WTC11 (cell line): ENCODE measurements at regions not wholly inside any gene's neighbourhood (a gene's known extent, or its start where the extent isn't known, plus 50 kb on each side); places are given as distances from the start of the nearest gene placed in this dataset.

Experiments
- ATAC-seq: fragments of 200-7000 bp; cut with Tn5 transposase; 2 replicates; pipeline ENCODE4 v1.10.0; 2021; ENCODE audit warnings: mild to moderate bottlenecking, moderate library complexity
- CTCF ChIA-PET: fragments of 300-600 bp; sonication (Branson Sonifier 250); formaldehyde crosslinking; loops from one replicate; lab custom pipeline; 2021; ENCODE audit warnings: antibody characterized with exemption; lab: Charles Lee
- POLR2A ChIA-PET: fragments of 350-600 bp; sonication (Branson Sonifier 250); formaldehyde crosslinking; loops from one replicate; lab custom pipeline; 2021; ENCODE audit warnings: antibody characterized with exemption; lab: Charles Lee
- DNase-seq: peaks from one replicate; pipeline ENCODE4 v3.0.0; 2021; ENCODE audit warnings: low spot score
- H3K27ac Mint-ChIP-seq: 2 replicates; pipeline ENCODE4 v1.8.0; 2021; ENCODE audit warnings: mixed read lengths
- H3K27me3 Mint-ChIP-seq: 2 replicates; pipeline ENCODE4 v1.8.0; 2021; ENCODE audit warnings: low read depth, mild to moderate bottlenecking, moderate library complexity, mixed read lengths
- H3K36me3 Mint-ChIP-seq: 2 replicates; pipeline ENCODE4 v1.8.0; 2021; ENCODE audit warnings: mixed read lengths
- H3K4me1 Mint-ChIP-seq: 2 replicates; pipeline ENCODE4 v1.8.0; 2022; ENCODE audit warnings: mixed read lengths
- H3K4me3 Mint-ChIP-seq: 2 replicates; pipeline ENCODE4 v1.8.0; 2021; ENCODE audit warnings: mild to moderate bottlenecking, moderate library complexity, mixed read lengths
- H3K9me3 Mint-ChIP-seq: 2 replicates; pipeline ENCODE4 v1.8.0; 2021; ENCODE audit warnings: mixed read lengths
- ETV6 ChIP-seq: sonication (generic); formaldehyde crosslinking; IDR thresholded peaks from 2 replicates; pipeline ENCODE4 v1.8.1; 2022; ENCODE audit warnings: mild to moderate bottlenecking, missing genetic modification reagents
- FOXP4 ChIP-seq: sonication (generic); formaldehyde crosslinking; IDR thresholded peaks from 2 replicates; pipeline ENCODE4 v1.8.0; 2022; ENCODE audit warnings: mild to moderate bottlenecking, missing genetic modification reagents
- GABPB1 ChIP-seq: sonication (generic); formaldehyde crosslinking; IDR thresholded peaks from 2 replicates; pipeline ENCODE4 v1.8.1; 2023; ENCODE audit warnings: mild to moderate bottlenecking, missing genetic modification reagents
- NR3C1 ChIP-seq: sonication (generic); formaldehyde crosslinking; conservative IDR thresholded peaks from 2 replicates; pipeline ENCODE4 v1.8.1; 2023; ENCODE audit warnings: low read depth, mild to moderate bottlenecking, missing genetic modification reagents
- STAT6 ChIP-seq: sonication (generic); formaldehyde crosslinking; conservative IDR thresholded peaks from 2 replicates; pipeline ENCODE4 v1.8.1; 2023; ENCODE audit warnings: mild to moderate bottlenecking, low read depth, missing genetic modification reagents, moderate library complexity
- ZNF138 ChIP-seq: sonication (generic); formaldehyde crosslinking; conservative IDR thresholded peaks from 2 replicates; pipeline ENCODE4 v1.8.1; 2022; ENCODE audit warnings: mild to moderate bottlenecking, moderate library complexity, missing genetic modification reagents
- ZNF512 ChIP-seq: sonication (generic); formaldehyde crosslinking; IDR thresholded peaks from 2 replicates; pipeline ENCODE4 v1.8.1; 2022; ENCODE audit warnings: missing genetic modification reagents, borderline replicate concordance
- ZNF532 ChIP-seq: fragments of 250-450 bp; sonication (Bioruptor Pico); IDR thresholded peaks from 2 replicates; pipeline ENCODE4 v1.9.0; 2021; ENCODE audit warnings: mild to moderate bottlenecking, borderline replicate concordance
- ZSCAN18 ChIP-seq: fragments of 250-450 bp; sonication (Bioruptor Pico); IDR thresholded peaks from 2 replicates; pipeline ENCODE4 v2.1.2; 2022; ENCODE audit warnings: mild to moderate bottlenecking, moderate library complexity
- TF ChIP-seq, protein P1 (sequence below): sonication (generic); formaldehyde crosslinking; IDR thresholded peaks from 2 replicates; pipeline ENCODE4 v1.8.1; 2023; ENCODE audit warnings: mild to moderate bottlenecking, moderate library complexity, missing genetic modification reagents
- TF ChIP-seq, protein P2 (sequence below): sonication (generic); formaldehyde crosslinking; IDR thresholded peaks from 2 replicates; pipeline ENCODE4 v1.8.1; 2023; ENCODE audit warnings: mild to moderate bottlenecking, missing genetic modification reagents, moderate library complexity
- TF ChIP-seq, protein P3 (sequence below): sonication (generic); formaldehyde crosslinking; IDR thresholded peaks from 2 replicates; pipeline ENCODE4 v1.8.0; 2022; ENCODE audit warnings: mild to moderate bottlenecking, missing genetic modification reagents

- no peak for TF ChIP-seq ZSCAN18 (CRISPR knock-in tag)
Measured at GRCh38 chr3:31288224-31288623, 244.5 kb upstream of the STT3B start (continued).

GRCh38 chr3:31288641-31289100 is 244.1 kb upstream of the STT3B start:
- POLR2A ChIA-PET = no interaction called here
- CTCF ChIA-PET = no interaction called here
- DNase-seq (peak; percentile 29), ATAC-seq (peak; percentile 92)
- H3K4me1 Mint-ChIP-seq = peaks cover 39% of the 10 kb centered on the region
- H3K36me3 Mint-ChIP-seq = no peaks in the 10 kb centered on the region
- 0 out of 2 replicates have a peak, but pooled peaks have one; percentile 29 for TF ChIP-seq GABPB1 (CRISPR knock-in tag)
- no peak for TF ChIP-seq NR3C1 (CRISPR knock-in tag)
- no peaks in the 10 kb centered on the region for H3K27me3 Mint-ChIP-seq
- H3K27ac Mint-ChIP-seq = no peak overlapping the region
- peaks cover 4% of the 10 kb centered on the region; the same call in 1 of the 2 replicates for H3K9me3 Mint-ChIP-seq
- H3K4me3 Mint-ChIP-seq = no peak overlapping the region

- Mint-ChIP-seq H3K4me3 (no peak overlapping the region), H3K9me3 (peaks cover 4% of the 10 kb centered on the region; the same call in 1 of the 2 replicates), H3K36me3 (no peaks in the 10 kb centered on the region), H3K27me3 (no peaks in the 10 kb centered on the region), H3K27ac (no peak overlapping the region), H3K4me1 (peaks cover 39% of the 10 kb centered on the region)
- CTCF ChIA-PET = no interaction called here
- TF ChIP-seq FOXP4 = no peak
- no peak for DNase-seq
- POLR2A ChIA-PET = no interaction called here
- no peak for ATAC-seq
Measured at GRCh38 chr3:31289584-31289983, 243.1 kb upstream of the STT3B start.

DNA sequence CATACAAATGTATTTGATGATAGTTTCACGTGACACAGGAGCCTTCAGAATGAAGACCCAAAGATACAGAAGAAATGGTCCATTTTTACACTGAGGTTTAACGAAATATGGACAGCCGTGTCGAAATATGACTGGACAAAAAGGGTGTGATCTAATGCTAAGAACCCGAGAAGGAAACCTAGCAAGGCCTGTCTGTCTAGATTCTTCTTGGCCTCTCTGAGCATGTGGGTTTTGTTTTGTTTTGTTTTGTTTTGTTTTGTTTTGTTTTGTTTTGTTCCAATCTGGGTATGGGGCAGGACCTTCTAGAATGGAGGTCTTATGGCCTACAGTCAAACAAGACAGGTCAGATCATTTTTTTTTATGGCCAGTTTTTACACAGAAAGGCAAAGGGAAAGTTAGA is 242.7 kb upstream of the STT3B start:
- ATAC-seq (no peak), DNase-seq (no peak)
- Mint-ChIP-seq H3K4me3 (no peak overlapping the region), H3K27ac (no peak overlapping the region), H3K27me3 (no peaks in the 10 kb centered on the region), H3K9me3 (peaks cover 4% of the 10 kb centered on the region; the same call in 1 of the 2 replicates), H3K36me3 (no peaks in the 10 kb centered on the region), H3K4me1 (peaks cover 39% of the 10 kb centered on the region)
- CTCF ChIA-PET = no interaction called here
- POLR2A ChIA-PET = no interaction called here
- TF ChIP-seq, protein P1, sequence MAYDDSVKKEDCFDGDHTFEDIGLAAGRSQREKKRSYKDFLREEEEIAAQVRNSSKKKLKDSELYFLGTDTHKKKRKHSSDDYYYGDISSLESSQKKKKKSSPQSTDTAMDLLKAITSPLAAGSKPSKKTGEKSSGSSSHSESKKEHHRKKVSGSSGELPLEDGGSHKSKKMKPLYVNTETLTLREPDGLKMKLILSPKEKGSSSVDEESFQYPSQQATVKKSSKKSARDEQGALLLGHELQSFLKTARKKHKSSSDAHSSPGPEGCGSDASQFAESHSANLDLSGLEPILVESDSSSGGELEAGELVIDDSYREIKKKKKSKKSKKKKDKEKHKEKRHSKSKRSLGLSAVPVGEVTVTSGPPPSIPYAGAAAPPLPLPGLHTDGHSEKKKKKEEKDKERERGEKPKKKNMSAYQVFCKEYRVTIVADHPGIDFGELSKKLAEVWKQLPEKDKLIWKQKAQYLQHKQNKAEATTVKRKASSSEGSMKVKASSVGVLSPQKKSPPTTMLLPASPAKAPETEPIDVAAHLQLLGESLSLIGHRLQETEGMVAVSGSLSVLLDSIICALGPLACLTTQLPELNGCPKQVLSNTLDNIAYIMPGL (CRISPR knock-in tag) = no peak
- TF ChIP-seq ZNF138 (CRISPR knock-in tag) = no peak
- TF ChIP-seq, protein P2, sequence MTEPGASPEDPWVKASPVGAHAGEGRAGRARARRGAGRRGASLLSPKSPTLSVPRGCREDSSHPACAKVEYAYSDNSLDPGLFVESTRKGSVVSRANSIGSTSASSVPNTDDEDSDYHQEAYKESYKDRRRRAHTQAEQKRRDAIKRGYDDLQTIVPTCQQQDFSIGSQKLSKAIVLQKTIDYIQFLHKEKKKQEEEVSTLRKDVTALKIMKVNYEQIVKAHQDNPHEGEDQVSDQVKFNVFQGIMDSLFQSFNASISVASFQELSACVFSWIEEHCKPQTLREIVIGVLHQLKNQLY (CRISPR knock-in tag) = no peak
- TF ChIP-seq, protein P3, sequence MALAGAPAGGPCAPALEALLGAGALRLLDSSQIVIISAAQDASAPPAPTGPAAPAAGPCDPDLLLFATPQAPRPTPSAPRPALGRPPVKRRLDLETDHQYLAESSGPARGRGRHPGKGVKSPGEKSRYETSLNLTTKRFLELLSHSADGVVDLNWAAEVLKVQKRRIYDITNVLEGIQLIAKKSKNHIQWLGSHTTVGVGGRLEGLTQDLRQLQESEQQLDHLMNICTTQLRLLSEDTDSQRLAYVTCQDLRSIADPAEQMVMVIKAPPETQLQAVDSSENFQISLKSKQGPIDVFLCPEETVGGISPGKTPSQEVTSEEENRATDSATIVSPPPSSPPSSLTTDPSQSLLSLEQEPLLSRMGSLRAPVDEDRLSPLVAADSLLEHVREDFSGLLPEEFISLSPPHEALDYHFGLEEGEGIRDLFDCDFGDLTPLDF (CRISPR knock-in tag) = no peak
- no peak for TF ChIP-seq ZNF512 (CRISPR knock-in tag)
- TF ChIP-seq STAT6 (CRISPR knock-in tag) = no peak
- no peak for TF ChIP-seq ETV6 (CRISPR knock-in tag)
- TF ChIP-seq ZNF532 (CRISPR knock-in tag) = no peak
